WERI-Rb-1 (cell line): ENCODE measurements at regions not wholly inside any gene's neighbourhood (a gene's known extent, or its start where the extent isn't known, plus 50 kb on each side); places are given as distances from the start of the nearest gene placed in this dataset.

Experiments used
- DNase-seq: peaks from one replicate; pipeline ENCODE4 v3.0.0-alpha.2; 2020
- H3K27ac ChIP-seq: fragments of 250-450 bp; sonication (Bioruptor Pico); 2 replicates; pipeline ENCODE4 v1.5.1; 2020; ENCODE audit warnings: mild to moderate bottlenecking, moderate library complexity
- H3K27me3 ChIP-seq: fragments of 250-450 bp; sonication (Bioruptor Pico); 2 replicates; pipeline ENCODE4 v1.5.1; 2021; ENCODE audit warnings: mild to moderate bottlenecking, low read depth, moderate library complexity; ENCODE audit not compliant: insufficient read depth, severe bottlenecking
- H3K36me3 ChIP-seq: fragments of 250-450 bp; sonication (Bioruptor Pico); 2 replicates; pipeline ENCODE4 v1.5.1; 2020; ENCODE audit warnings: mild to moderate bottlenecking, moderate library complexity
- H3K4me3 ChIP-seq: 2 replicates; pipeline ENCODE4 v1.5.1; 2011; ENCODE audit warnings: low read depth, mild to moderate bottlenecking, control low read depth, low read length
- H3K9me3 ChIP-seq: fragments of 250-450 bp; sonication (Bioruptor Pico); 2 replicates; pipeline ENCODE4 v1.5.1; 2021; ENCODE audit warnings: mild to moderate bottlenecking, moderate library complexity; ENCODE audit not compliant: severe bottlenecking
- CTCF ChIP-seq: IDR thresholded peaks from 2 replicates; pipeline ENCODE4 v1.5.1; 2011; ENCODE audit warnings: low read depth, mild to moderate bottlenecking, control low read depth, inconsistent platforms, low read length

DNA sequence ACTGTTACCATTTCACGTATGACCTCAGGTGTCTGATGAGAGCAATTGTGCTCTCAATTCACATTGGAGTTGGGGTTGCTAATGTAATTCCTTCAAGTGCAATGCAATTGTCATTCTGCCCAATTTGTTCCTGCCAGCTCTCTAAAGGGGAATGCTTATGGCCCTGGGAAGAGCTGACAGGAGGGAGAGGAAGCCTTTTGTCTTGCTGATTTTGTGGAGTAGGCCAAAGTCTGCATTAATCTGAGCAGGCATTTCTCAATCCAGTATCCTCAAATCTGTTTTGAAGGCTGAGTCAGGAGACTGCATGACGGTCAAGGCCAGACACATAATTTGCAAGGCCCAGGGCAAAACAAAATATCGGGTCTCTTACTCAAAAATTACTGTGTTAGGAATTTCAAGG is 326.4 kb upstream of the SPHKAP start:
- DNase-seq: no peak
- Histone ChIP-seq H3K27ac (no peak overlapping the region), H3K4me3 (no peak overlapping the region), H3K36me3 (no peaks in the 10 kb centered on the region), H3K9me3 (no peaks in the 10 kb centered on the region), H3K27me3 (peaks cover 38% of the 10 kb centered on the region)
- no peak for TF ChIP-seq CTCF

GRCh38 chr2:228507231-228507824 is 325.8 kb upstream of the SPHKAP start:
- no peak for DNase-seq
- Histone ChIP-seq H3K27ac (no peak overlapping the region), H3K27me3 (peaks cover 35% of the 10 kb centered on the region), H3K4me3 (no peak overlapping the region), H3K9me3 (no peaks in the 10 kb centered on the region), H3K36me3 (no peaks in the 10 kb centered on the region)
- TF ChIP-seq CTCF: no peak

GRCh38 chr2:228503731-228504130 is 322.2 kb upstream of the SPHKAP start:
- no peak overlapping the region for H3K4me3 ChIP-seq
- no peak for DNase-seq

GRCh38 chr2:228493852-228494251 is 312.4 kb upstream of the SPHKAP start:
- H3K27ac ChIP-seq: no peak overlapping the region
- H3K9me3 ChIP-seq: no peaks in the 10 kb centered on the region
- TF ChIP-seq CTCF: no peak
- H3K36me3 ChIP-seq: no peaks in the 10 kb centered on the region
- DNase-seq: no peak
- H3K27me3 ChIP-seq: peaks cover 13% of the 10 kb centered on the region
- no peak overlapping the region for H3K4me3 ChIP-seq

More at GRCh38 chr2:228503731-228504130, 322.2 kb upstream of the SPHKAP start:
- Histone ChIP-seq H3K27ac (no peak overlapping the region), H3K27me3 (peaks cover 26% of the 10 kb centered on the region), H3K36me3 (no peaks in the 10 kb centered on the region), H3K9me3 (no peaks in the 10 kb centered on the region)
- no peak for TF ChIP-seq CTCF

DNA sequence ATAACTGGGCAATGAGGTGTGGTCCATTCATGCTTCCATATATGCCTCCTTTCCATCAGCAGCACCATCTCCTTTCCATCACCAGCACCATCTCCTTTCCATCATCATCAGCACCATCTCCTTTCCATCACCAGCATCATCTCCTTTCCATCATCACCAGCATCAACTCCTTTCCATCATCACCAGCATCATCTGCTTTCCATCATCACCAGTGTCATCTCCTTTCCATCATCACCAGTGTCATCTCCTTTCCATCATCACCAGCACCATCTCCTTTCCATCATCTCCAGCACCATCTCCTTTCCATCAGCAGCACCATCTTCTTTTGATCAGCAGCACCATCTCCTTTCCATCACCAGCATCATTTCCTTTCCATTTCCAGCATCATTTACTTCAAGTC is 297.5 kb upstream of the SPHKAP start:
- H3K27me3 ChIP-seq: peaks cover 4% of the 10 kb centered on the region
- no peak for DNase-seq
- H3K9me3 ChIP-seq: no peaks in the 10 kb centered on the region
- no peaks in the 10 kb centered on the region for H3K36me3 ChIP-seq
- H3K27ac ChIP-seq: no peak overlapping the region
- TF ChIP-seq CTCF: no peak
- H3K4me3 ChIP-seq: no peak overlapping the region

DNA sequence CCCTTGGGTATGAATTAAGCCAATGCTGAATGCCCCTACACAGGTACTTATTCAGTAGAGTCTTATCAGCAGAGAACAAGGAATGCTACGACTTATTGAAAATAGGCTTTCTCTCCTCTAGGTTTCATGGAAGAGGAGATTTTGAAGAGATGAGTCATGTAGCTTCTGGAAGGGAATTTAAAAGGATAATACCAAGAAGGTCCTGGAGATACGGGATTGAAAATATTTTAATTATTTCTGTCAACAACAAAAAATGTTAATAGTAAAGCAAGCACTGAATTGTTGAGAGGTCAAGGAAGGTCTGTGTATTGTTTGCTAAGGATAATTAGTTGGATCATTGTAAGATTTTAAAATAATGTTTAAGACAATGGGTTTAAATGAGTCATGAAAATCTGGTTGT is 293.0 kb upstream of the SPHKAP start:
- Histone ChIP-seq H3K36me3 (no peaks in the 10 kb centered on the region), H3K27ac (no peak overlapping the region), H3K27me3 (peaks cover 7% of the 10 kb centered on the region), H3K4me3 (no peak overlapping the region), H3K9me3 (no peaks in the 10 kb centered on the region)
- TF ChIP-seq CTCF: no peak
- no peak for DNase-seq
